Natural killer cell (primary cell): ENCODE measurements at regions not wholly inside any gene's neighbourhood (a gene's known extent, or its start where the extent isn't known, plus 50 kb on each side); places are given as distances from the start of the nearest gene placed in this dataset.
"Not testable (repeated sequence)": the region's sequence is repeated elsewhere in the genome, so short reads cannot be mapped to it uniquely, and the experiment has no call there.

Experiments used
- ATAC-seq, 3 donors: fragments of 150-1000 bp in 2 of 3; fragments of 200-7000 bp in 1 of 3; cut with Tn5 transposase; 1 replicate in 1 of 3; 2 replicates in 2 of 3; pipeline ENCODE4 v1.10.0; 2021; ENCODE audit warnings: mild to moderate bottlenecking in 2 of 3, moderate library complexity in 2 of 3
- DNase-seq, 2 donors: peaks; one replicate each; pipeline versions ENCODE4 v3.0.0 to v3.0.0-alpha.2; 2013 to 2021; ENCODE audit warnings: mixed read lengths in 1 of 2
- H3K27ac ChIP-seq: one replicate; pipeline ENCODE4 v1.5.1; 2013; ENCODE audit warnings: mild to moderate bottlenecking, low read length
- H3K27me3 ChIP-seq: one replicate; pipeline ENCODE4 v1.6.1; 2013; ENCODE audit warnings: low read length; ENCODE audit not compliant: control insufficient read depth, insufficient read depth
- H3K36me3 ChIP-seq: one replicate; pipeline ENCODE4 v1.6.1; 2013; ENCODE audit warnings: low read length; ENCODE audit not compliant: control insufficient read depth, insufficient read depth
- H3K4me1 ChIP-seq: one replicate; pipeline ENCODE4 v1.6.1; 2013; ENCODE audit warnings: low read length; ENCODE audit not compliant: control insufficient read depth, insufficient read depth
- H3K4me3 ChIP-seq: one replicate; pipeline ENCODE4 v1.5.1; 2013; ENCODE audit warnings: low read length
- H3K9me3 ChIP-seq: one replicate; pipeline ENCODE4 v1.6.1; 2013; ENCODE audit warnings: low read length; ENCODE audit not compliant: control insufficient read depth, insufficient read depth
- H3K27ac Mint-ChIP-seq, 2 donors: one replicate each; pipeline ENCODE4 v1.8.0; 2022; ENCODE audit warnings: mild to moderate bottlenecking in 2 of 2, mixed read lengths in 2 of 2, moderate library complexity in 1 of 2
- H3K27me3 Mint-ChIP-seq, 2 donors: one replicate each; pipeline ENCODE4 v1.8.0; 2022; ENCODE audit warnings: low read depth in 2 of 2, mixed read lengths in 2 of 2
- H3K36me3 Mint-ChIP-seq: one replicate; pipeline ENCODE4 v1.8.0; 2022; ENCODE audit warnings: mixed read lengths
- H3K4me1 Mint-ChIP-seq, 2 donors: one replicate each; pipeline ENCODE4 v1.8.0; 2022; ENCODE audit warnings: mixed read lengths in 2 of 2
- H3K4me3 Mint-ChIP-seq: one replicate; pipeline ENCODE4 v1.8.0; 2022; ENCODE audit warnings: mild to moderate bottlenecking, moderate library complexity, mixed read lengths
- H3K9me3 Mint-ChIP-seq, 2 donors: one replicate each; pipeline ENCODE4 v1.8.0; 2022; ENCODE audit warnings: mixed read lengths in 2 of 2
- WGBS: methylation state at CpG from one replicate; pipeline ENCODE4 v1.1.7; 2013; ENCODE audit warnings: missing lambda C conversion rate; ENCODE audit not compliant: insufficient coverage; 5-methylcytosine and 5-hydroxymethylcytosine counted together
- intact Hi-C: fragments of 100-400 bp; cut with micrococcal nuclease; formaldehyde crosslinking; loops from one replicate; pipeline ENCODE4 v1.14.2; 2022
- TF ChIP-seq, protein P1 (sequence below): fragments of 200-600 bp; IDR thresholded peaks from one replicate; pipeline ENCODE4 v1.8.0; 2022; ENCODE audit warnings: antibody characterized with exemption

DNA sequence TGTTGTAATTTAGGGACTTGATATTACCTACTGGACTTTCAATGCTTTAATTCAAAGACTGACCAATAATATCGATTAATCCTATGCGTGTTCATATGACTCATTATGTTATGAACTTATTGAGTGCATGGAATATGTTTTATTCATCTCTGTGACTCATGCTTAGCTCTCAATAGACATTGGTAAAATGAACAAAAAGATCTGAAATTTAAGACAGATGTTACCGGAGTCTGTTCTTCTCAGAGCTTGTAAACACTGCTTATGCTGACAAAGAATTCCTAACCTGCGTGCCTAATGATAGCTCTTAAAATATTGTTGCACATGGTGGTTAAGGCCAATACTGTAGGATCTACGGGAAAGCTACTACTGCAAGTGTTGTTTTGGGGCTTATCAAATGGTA, 131.5 kb upstream of the ACBD5 start:
- Histone ChIP-seq H3K4me3 (no peak overlapping the region), H3K27ac (no peak overlapping the region), H3K36me3 (no peaks in the 10 kb centered on the region), H3K27me3 (no peaks in the 10 kb centered on the region), H3K4me1 (no peaks in the 10 kb centered on the region), H3K9me3 (no peaks in the 10 kb centered on the region)
- H3K27ac Mint-ChIP-seq = no peak overlapping the region
- no peaks in the 10 kb centered on the region for H3K9me3 Mint-ChIP-seq
- ATAC-seq (no peak), DNase-seq (no peak)
- WGBS = 100% methylated on average over 4 of the region's 5 CpGs
- TF ChIP-seq, protein P1, sequence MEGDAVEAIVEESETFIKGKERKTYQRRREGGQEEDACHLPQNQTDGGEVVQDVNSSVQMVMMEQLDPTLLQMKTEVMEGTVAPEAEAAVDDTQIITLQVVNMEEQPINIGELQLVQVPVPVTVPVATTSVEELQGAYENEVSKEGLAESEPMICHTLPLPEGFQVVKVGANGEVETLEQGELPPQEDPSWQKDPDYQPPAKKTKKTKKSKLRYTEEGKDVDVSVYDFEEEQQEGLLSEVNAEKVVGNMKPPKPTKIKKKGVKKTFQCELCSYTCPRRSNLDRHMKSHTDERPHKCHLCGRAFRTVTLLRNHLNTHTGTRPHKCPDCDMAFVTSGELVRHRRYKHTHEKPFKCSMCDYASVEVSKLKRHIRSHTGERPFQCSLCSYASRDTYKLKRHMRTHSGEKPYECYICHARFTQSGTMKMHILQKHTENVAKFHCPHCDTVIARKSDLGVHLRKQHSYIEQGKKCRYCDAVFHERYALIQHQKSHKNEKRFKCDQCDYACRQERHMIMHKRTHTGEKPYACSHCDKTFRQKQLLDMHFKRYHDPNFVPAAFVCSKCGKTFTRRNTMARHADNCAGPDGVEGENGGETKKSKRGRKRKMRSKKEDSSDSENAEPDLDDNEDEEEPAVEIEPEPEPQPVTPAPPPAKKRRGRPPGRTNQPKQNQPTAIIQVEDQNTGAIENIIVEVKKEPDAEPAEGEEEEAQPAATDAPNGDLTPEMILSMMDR = no peak
- no peak overlapping the region for H3K4me3 Mint-ChIP-seq
- H3K27me3 Mint-ChIP-seq = peaks cover 9 to 18% of the 10 kb centered on the region in 2 donors
- H3K4me1 Mint-ChIP-seq = no peaks in the 10 kb centered on the region
- H3K36me3 Mint-ChIP-seq = no peaks in the 10 kb centered on the region
- intact Hi-C loops = loop anchor here (10.0 kb wide), 1 partner anchor 283 kb away; no protein-coding TSS in a partner anchor

DNA sequence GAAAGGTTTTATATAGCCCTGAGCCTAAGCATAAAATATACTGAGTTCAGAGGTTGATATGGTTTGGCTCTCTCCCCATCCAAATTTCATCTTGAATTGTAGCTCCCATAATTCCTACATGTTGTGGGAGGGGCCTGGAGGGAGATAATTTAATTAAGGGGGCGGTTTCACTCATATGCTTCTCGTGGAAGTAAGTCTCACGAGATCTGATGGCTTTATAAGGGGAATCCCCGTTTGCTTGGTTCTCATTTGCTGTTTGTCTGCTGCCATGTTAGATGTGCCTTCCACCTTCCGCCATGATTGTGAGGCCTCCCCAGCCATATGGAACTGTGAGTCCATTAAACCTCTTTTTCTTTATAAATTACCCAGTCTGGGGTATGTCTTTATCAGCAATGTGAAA, 130.8 kb upstream of the ACBD5 start:
- H3K4me3 ChIP-seq, H3K4me1 Mint-ChIP-seq, DNase-seq, H3K36me3 Mint-ChIP-seq, H3K27me3 ChIP-seq, H3K9me3 ChIP-seq, H3K4me3 Mint-ChIP-seq, H3K36me3 ChIP-seq, H3K4me1 ChIP-seq, H3K27ac ChIP-seq, H3K9me3 Mint-ChIP-seq, ATAC-seq, H3K27ac Mint-ChIP-seq: not testable (repeated sequence)
- WGBS = 73% methylated on average over 5 of the region's 5 CpGs
- H3K27me3 Mint-ChIP-seq = peaks cover 12% of the 10 kb centered on the region in 2 donors
- intact Hi-C loops = loop anchor here (10.0 kb wide), 1 partner anchor 283 kb away; no protein-coding TSS in a partner anchor

DNA sequence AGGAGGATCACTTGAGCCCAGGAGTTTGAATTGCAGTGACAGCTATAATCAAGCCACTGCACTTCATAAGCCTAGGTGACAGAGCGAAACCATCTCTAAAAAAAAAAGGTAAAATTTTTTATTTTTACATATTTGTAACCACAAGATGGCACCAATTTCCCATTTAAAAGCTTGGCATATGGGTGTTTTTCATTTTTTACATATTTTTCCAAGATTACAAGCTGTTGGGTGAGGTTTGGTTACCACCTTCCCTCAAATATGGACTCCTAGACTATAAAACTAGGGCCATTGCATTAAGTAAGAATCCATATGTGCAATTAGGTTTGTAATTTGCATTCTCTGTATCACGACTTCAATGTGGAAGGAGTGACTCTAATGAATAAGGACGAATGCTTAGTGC, 129.3 kb upstream of the ACBD5 start:
- Mint-ChIP-seq H3K27me3 (peaks cover 9 to 21% of the 10 kb centered on the region in 2 donors), H3K4me1 (no peaks in the 10 kb centered on the region), H3K27ac (no peak overlapping the region), H3K9me3 (no peaks in the 10 kb centered on the region), H3K36me3 (no peaks in the 10 kb centered on the region), H3K4me3 (no peak overlapping the region)
- no peaks in the 10 kb centered on the region for H3K4me1 ChIP-seq
- TF ChIP-seq, protein P1 = no peak
- no peaks in the 10 kb centered on the region for H3K36me3 ChIP-seq
- H3K9me3 ChIP-seq = no peaks in the 10 kb centered on the region
- no peak for ATAC-seq
- no peaks in the 10 kb centered on the region for H3K27me3 ChIP-seq
- WGBS = 100% methylated on average over 1 of the region's 3 CpGs
- H3K27ac ChIP-seq = no peak overlapping the region
- peak in 1 of 2 donors; percentile 19 for DNase-seq
- no peak overlapping the region for H3K4me3 ChIP-seq
- intact Hi-C loops = loop anchor here (10.0 kb wide), 1 partner anchor 285 kb away; no protein-coding TSS in a partner anchor

DNA sequence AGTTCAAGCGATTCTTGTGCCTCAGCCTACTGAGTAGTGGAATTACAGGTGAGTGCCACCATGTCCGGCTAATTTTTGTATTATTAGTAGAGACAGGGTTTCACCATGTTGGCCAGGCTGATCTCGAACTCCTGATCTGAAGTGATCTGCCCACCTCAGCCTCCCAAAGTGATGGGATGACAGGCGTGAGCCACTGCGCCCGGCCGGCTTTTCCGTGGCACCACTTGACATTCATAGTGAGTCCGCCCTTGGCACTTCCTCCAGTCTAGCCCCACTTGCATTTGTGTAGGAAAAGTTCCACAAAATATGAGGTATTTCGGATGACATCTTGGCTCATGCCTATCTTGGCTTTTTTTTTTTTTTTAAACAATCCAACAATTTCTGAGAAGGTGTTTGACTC, 128.1 kb upstream of the ACBD5 start:
- Mint-ChIP-seq H3K4me3 (no peak overlapping the region), H3K4me1 (no peaks in the 10 kb centered on the region), H3K27ac (no peak overlapping the region), H3K36me3 (no peaks in the 10 kb centered on the region), H3K9me3 (no peaks in the 10 kb centered on the region), H3K27me3 (peaks cover 6 to 19% of the 10 kb centered on the region in 2 donors)
- TF ChIP-seq, protein P1 = no peak
- DNase-seq (no peak), ATAC-seq (no peak)
- Histone ChIP-seq H3K4me1 (no peaks in the 10 kb centered on the region), H3K9me3 (no peaks in the 10 kb centered on the region), H3K27ac (no peak overlapping the region), H3K4me3 (no peak overlapping the region), H3K27me3 (no peaks in the 10 kb centered on the region), H3K36me3 (no peaks in the 10 kb centered on the region)
- intact Hi-C loops = no loop called here
- 98% methylated on average over 10 of the region's 10 CpGs for whole genome bisulfite sequencing
